HepG2 (cell line): ENCODE measurements at regions not wholly inside any gene's neighbourhood (a gene's known extent, or its start where the extent isn't known, plus 50 kb on each side); places are given as distances from the start of the nearest gene placed in this dataset.

ENCODE experiments used
- ATAC-seq: fragments of 200-7000 bp; cut with Tn5 transposase; 3 replicates; pipeline ENCODE4 v1.9.1; 2020; ENCODE audit warnings: mild to moderate bottlenecking, moderate library complexity
- BruUV-seq: library from RNA; stranded (reverse); fragments of 400-500 nt; replicated peaks from 2 replicates; lab custom pipeline; 2021; lab: Mats Ljungman, UMichigan
- CTCF ChIA-PET: fragments of 300-600 bp; formaldehyde crosslinking; extraction: SDS; loops from one replicate; lab custom pipeline; 2021; ENCODE audit warnings: low total read pairs, inconsistent platforms, low intra/inter-chr PET ratio; lab: Yijun Ruan, JAX
- POLR2A ChIA-PET: fragments of 350-600 bp; sonication (Branson Sonifier 250); formaldehyde crosslinking; loops from one replicate; lab custom pipeline; 2020; ENCODE audit warnings: antibody characterized with exemption, inconsistent platforms; lab: Yijun Ruan, JAX
- DNase-seq: peaks from one replicate; pipeline ENCODE4 v3.0.0-alpha.2; 2015; ENCODE audit warnings: low spot score
- FAIRE-seq: peaks from 3 replicates; lab custom pipeline; 2011; peaks lifted over from hg19 to GRCh38; lab: Jason Lieb, UNC
- H2AFZ ChIP-seq: one replicate; pipeline ENCODE4 v1.6.1; 2011; ENCODE audit warnings: low read length, inconsistent platforms
- H3K27ac ChIP-seq: fragments of 300-600 bp; 3 replicates; pipeline ENCODE4 v1.8.0; 2011; ENCODE audit warnings: mixed run types, mild to moderate bottlenecking, mixed read lengths, low read length, inconsistent platforms; ENCODE audit not compliant: insufficient read depth; ENCODE audit errors: extremely low read length
- H3K27me3 ChIP-seq, 2 experiments: fragments of 200-600 bp in 1 of 2; 2 replicates in 1 of 2; 3 replicates in 1 of 2; pipeline versions ENCODE4 v1.6.0 to v1.8.0; 2011; ENCODE audit warnings: low read length in 2 of 2, mild to moderate bottlenecking in 2 of 2, moderate library complexity in 2 of 2, inconsistent platforms in 1 of 2; ENCODE audit not compliant: insufficient read depth in 2 of 2, control insufficient read depth in 1 of 2
- H3K36me3 ChIP-seq, 2 experiments: fragments of 200-600 bp in 1 of 2; replicated peaks in 1 of 2; 2 replicates in 1 of 2; 3 replicates in 1 of 2; pipeline versions ENCODE4 v1.5.1 to v1.8.0; 2011; ENCODE audit warnings: low read length in 2 of 2, inconsistent platforms in 1 of 2; ENCODE audit not compliant: insufficient read depth in 2 of 2, control insufficient read depth in 1 of 2
- H3K4me1 ChIP-seq: 2 replicates; pipeline ENCODE4 v1.5.1; 2012; ENCODE audit warnings: low read length, inconsistent platforms; ENCODE audit not compliant: insufficient read depth
- H3K4me2 ChIP-seq: 2 replicates; pipeline ENCODE4 v1.6.0; 2011; ENCODE audit warnings: low read depth, low read length, inconsistent platforms
- H3K4me3 ChIP-seq, 3 experiments: fragments of 200-600 bp in 1 of 3; sonication (generic), shearing (Covaris generic) in 1 of 3; replicated peaks in 1 of 3; 2 replicates each; pipeline ENCODE4 v1.5.1; 2011 to 2016; ENCODE audit warnings: low read length in 3 of 3, inconsistent platforms in 2 of 3, low read depth in 2 of 3, mild to moderate bottlenecking in 2 of 3, control low read depth in 1 of 3, mixed read lengths in 1 of 3; ENCODE audit not compliant: insufficient read depth in 1 of 3
- H3K79me2 ChIP-seq: one replicate; pipeline ENCODE4 v1.6.1; 2011; ENCODE audit warnings: low read length, inconsistent platforms; ENCODE audit not compliant: insufficient read depth
- H3K9ac ChIP-seq: 2 replicates; pipeline ENCODE4 v1.6.0; 2011; ENCODE audit warnings: mild to moderate bottlenecking, low read depth, low read length, inconsistent platforms; ENCODE audit not compliant: insufficient read depth
- H3K9me3 ChIP-seq: 2 replicates; pipeline ENCODE4 v1.5.1; 2012; ENCODE audit warnings: mild to moderate bottlenecking, low read length
- H4K20me1 ChIP-seq: 2 replicates; pipeline ENCODE4 v1.6.0; 2011; ENCODE audit warnings: inconsistent platforms, mild to moderate bottlenecking, low read length, moderate library complexity; ENCODE audit not compliant: insufficient read depth
- CREB1 ChIP-seq, 2 experiments: fragments of 450-650 bp in 1 of 2; IDR thresholded peaks; 2 replicates each; pipeline ENCODE4 v1.6.1; 2016 to 2017; ENCODE audit warnings: control low read depth in 1 of 2, mild to moderate bottlenecking in 1 of 2, missing compliant biosample characterization in 1 of 2, missing genetic modification characterization in 1 of 2
- LCORL ChIP-seq, 2 experiments: fragments of 450-650 bp in 1 of 2; sonication (generic) in 1 of 2; formaldehyde crosslinking in 1 of 2; IDR thresholded peaks; 2 replicates each; pipeline versions ENCODE4 v1.5.0 to v1.6.1; 2017 to 2020; ENCODE audit warnings: antibody characterized with exemption in 1 of 2, missing genetic modification reagents in 1 of 2
- NR0B2 ChIP-seq: sonication (generic); formaldehyde crosslinking; IDR thresholded peaks from 2 replicates; pipeline ENCODE4 v1.4.0; 2020; ENCODE audit warnings: mild to moderate bottlenecking, missing genetic modification reagents
- SETDB1 ChIP-seq: sonication (generic); formaldehyde crosslinking; IDR thresholded peaks from 2 replicates; pipeline ENCODE4 v1.5.1; 2020; ENCODE audit warnings: missing genetic modification reagents, mild to moderate bottlenecking, borderline replicate concordance
- WGBS: methylation state at CpG from one replicate; pipeline ENCODE4 v1.1.6; 2017; ENCODE audit warnings: low lambda C conversion rate; 5-methylcytosine and 5-hydroxymethylcytosine counted together
- in situ Hi-C: cut with HindIII; loops from 2 replicates; pipeline ENCODE4 v1.10.0; 2017; ENCODE audit warnings: low pct_unique_long_range_greater_than_20kb; ENCODE audit not compliant: extremely low pct_ligation_motif_present
- intact Hi-C: fragments of 100-400 bp; cut with micrococcal nuclease; formaldehyde crosslinking; loops from one replicate; pipeline ENCODE4 v1.10.0; 2022; ENCODE audit not compliant: unreplicated experiment
- TF ChIP-seq, protein P1 (sequence below): IDR thresholded peaks from 2 replicates; pipeline ENCODE4 v1.4.0; 2020; ENCODE audit warnings: mild to moderate bottlenecking, missing genetic modification reagents

DNA sequence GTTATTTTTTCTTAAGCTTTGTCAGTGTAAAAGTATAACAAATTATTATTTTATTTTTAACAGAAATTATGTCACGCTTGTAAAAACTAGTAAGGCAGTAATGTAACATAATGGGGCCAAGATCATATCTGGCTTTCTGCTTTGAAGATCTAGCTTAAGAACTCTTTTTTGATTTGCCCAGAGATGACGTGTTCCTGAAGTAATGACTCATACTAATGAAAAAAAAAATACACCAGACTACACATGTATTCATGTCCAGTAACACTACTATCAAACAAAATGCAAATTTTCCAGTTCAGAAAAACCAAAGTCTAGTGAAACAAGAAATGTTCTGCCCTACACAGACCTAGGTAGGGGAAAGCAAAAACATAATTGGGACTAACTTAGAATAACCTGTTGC is 432.2 kb upstream of the ATXN7L3B start:
- Histone ChIP-seq H2AFZ (no peak overlapping the region), H3K79me2 (no peaks in the 10 kb centered on the region), H3K4me2 (no peak overlapping the region), H3K4me3 (no peak overlapping the region), H3K4me1 (no peaks in the 10 kb centered on the region), H4K20me1 (no peaks in the 10 kb centered on the region), H3K36me3 (no peaks in the 10 kb centered on the region), H3K27ac (no peak overlapping the region), H3K27me3 (no peaks in the 10 kb centered on the region), H3K9ac (no peak overlapping the region), H3K9me3 (no peaks in the 10 kb centered on the region)
- DNase-seq (no peak), ATAC-seq (no peak), FAIRE-seq (no peak)
- peak; percentile 59 for TF ChIP-seq CREB1 (IDR thresholded peaks at IDR 0.05)
- TF ChIP-seq CREB1 (CRISPR knock-in tag; IDR thresholded peaks at IDR 0.05) = no peak
- TF ChIP-seq, protein P1, sequence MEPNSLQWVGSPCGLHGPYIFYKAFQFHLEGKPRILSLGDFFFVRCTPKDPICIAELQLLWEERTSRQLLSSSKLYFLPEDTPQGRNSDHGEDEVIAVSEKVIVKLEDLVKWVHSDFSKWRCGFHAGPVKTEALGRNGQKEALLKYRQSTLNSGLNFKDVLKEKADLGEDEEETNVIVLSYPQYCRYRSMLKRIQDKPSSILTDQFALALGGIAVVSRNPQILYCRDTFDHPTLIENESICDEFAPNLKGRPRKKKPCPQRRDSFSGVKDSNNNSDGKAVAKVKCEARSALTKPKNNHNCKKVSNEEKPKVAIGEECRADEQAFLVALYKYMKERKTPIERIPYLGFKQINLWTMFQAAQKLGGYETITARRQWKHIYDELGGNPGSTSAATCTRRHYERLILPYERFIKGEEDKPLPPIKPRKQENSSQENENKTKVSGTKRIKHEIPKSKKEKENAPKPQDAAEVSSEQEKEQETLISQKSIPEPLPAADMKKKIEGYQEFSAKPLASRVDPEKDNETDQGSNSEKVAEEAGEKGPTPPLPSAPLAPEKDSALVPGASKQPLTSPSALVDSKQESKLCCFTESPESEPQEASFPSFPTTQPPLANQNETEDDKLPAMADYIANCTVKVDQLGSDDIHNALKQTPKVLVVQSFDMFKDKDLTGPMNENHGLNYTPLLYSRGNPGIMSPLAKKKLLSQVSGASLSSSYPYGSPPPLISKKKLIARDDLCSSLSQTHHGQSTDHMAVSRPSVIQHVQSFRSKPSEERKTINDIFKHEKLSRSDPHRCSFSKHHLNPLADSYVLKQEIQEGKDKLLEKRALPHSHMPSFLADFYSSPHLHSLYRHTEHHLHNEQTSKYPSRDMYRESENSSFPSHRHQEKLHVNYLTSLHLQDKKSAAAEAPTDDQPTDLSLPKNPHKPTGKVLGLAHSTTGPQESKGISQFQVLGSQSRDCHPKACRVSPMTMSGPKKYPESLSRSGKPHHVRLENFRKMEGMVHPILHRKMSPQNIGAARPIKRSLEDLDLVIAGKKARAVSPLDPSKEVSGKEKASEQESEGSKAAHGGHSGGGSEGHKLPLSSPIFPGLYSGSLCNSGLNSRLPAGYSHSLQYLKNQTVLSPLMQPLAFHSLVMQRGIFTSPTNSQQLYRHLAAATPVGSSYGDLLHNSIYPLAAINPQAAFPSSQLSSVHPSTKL (CRISPR knock-in tag) = no peak
- no peak for TF ChIP-seq SETDB1 (CRISPR knock-in tag)
- WGBS = 2% methylated on average over 2 of the region's 2 CpGs
- CTCF ChIA-PET = no interaction called here
- no TSS peak for BruUV-seq
- POLR2A ChIA-PET = no interaction called here
- intact Hi-C loops = no loop called here
- in situ Hi-C loops = no loop called here

- no peak for DNase-seq
- FAIRE-seq = no peak
- no peak overlapping the region for H2AFZ ChIP-seq
- ATAC-seq = no peak
- H3K36me3 ChIP-seq = no peaks in the 10 kb centered on the region
- BruUV-seq = no TSS peak
- intact Hi-C loops (no loop called here), in situ Hi-C loops (no loop called here)
- H4K20me1 ChIP-seq = no peaks in the 10 kb centered on the region
- no peak overlapping the region for H3K27ac ChIP-seq
- CTCF ChIA-PET = no interaction called here
- no peak overlapping the region for H3K9ac ChIP-seq
- no peaks in the 10 kb centered on the region for H3K79me2 ChIP-seq
- no peaks in the 10 kb centered on the region for H3K4me1 ChIP-seq
- no peaks in the 10 kb centered on the region for H3K9me3 ChIP-seq
- no peak overlapping the region for H3K4me2 ChIP-seq
- TF ChIP-seq NR0B2 (CRISPR knock-in tag) = no peak
- TF ChIP-seq LCORL (IDR thresholded peaks at IDR 0.05) = peak; percentile 84
- TF ChIP-seq LCORL (CRISPR knock-in tag; IDR thresholded peaks at IDR 0.05) = no peak
- no peaks in the 10 kb centered on the region for H3K27me3 ChIP-seq
- 12% methylated on average over 2 of the region's 2 CpGs for WGBS
- POLR2A ChIA-PET = no interaction called here
- no peak overlapping the region for H3K4me3 ChIP-seq
Measured at GRCh38 chr12:74108729-74109128, 428.9 kb upstream of the ATXN7L3B start.
